Fibroblast of the aortic adventitia (primary cell): ENCODE measurements at regions not wholly inside any gene's neighbourhood (a gene's known extent, or its start where the extent isn't known, plus 50 kb on each side); places are given as distances from the start of the nearest gene placed in this dataset.
A peak's percentile ranks its signal among the peaks of the same experiment; 100 is the strongest.
"Not testable (repeated sequence)": the region's sequence is repeated elsewhere in the genome, so short reads cannot be mapped to it uniquely, and the experiment has no call there.

ENCODE experiments used
- DNase-seq: peaks from one replicate; pipeline ENCODE4 v3.0.0-alpha.2; 2010; ENCODE audit warnings: low read depth
- H3K4me3 ChIP-seq: 2 replicates; pipeline ENCODE4 v1.5.1; 2011; ENCODE audit warnings: low read depth, mild to moderate bottlenecking, control low read depth, low read length, moderate library complexity
- CTCF ChIP-seq: IDR thresholded peaks from 2 replicates; pipeline ENCODE4 v1.5.1; 2011; ENCODE audit warnings: mild to moderate bottlenecking, low read length, control low read depth, inconsistent platforms; ENCODE audit not compliant: insufficient read depth

GRCh38 chr4:31784558-31784957 is 1064.4 kb downstream of the PCDH7 start:
- no peak for TF ChIP-seq CTCF
- no peak for DNase-seq
- H3K4me3 ChIP-seq, result no peak overlapping the region

- TF ChIP-seq CTCF, result no peak
- DNase-seq, result no peak
- no peak overlapping the region for H3K4me3 ChIP-seq
Measured at GRCh38 chr4:31787701-31788100, 1067.5 kb downstream of the PCDH7 start.

DNA sequence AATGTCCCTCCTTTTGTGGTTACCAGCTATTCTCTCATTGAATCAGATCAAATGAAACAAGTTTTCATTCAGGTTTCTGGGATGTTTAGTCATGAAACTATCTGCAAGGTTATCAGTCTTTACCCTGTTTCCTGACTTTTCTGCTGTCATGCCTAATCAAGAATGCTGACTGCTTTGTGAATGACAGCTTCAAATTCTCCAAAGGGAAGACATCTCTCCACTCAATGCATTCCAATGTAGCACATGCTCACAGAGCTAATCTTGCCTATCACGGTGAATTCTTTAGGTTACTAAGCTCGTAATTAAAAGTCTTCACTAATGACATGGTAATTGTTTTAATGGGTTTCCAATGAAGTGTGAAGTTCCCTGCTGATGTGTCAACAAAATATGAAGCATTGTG is 1068.5 kb downstream of the PCDH7 start:
- TF ChIP-seq CTCF, result no peak
- DNase-seq, result no peak
- H3K4me3 ChIP-seq, result no peak overlapping the region

- no peak for DNase-seq
- TF ChIP-seq CTCF, result no peak
- no peak overlapping the region for H3K4me3 ChIP-seq
Measured at GRCh38 chr4:31791666-31792065, 1071.5 kb downstream of the PCDH7 start.

- no peak overlapping the region for H3K4me3 ChIP-seq
- DNase-seq, result no peak
- peak; percentile 38 for TF ChIP-seq CTCF
Measured at GRCh38 chr4:31793907-31794306, 1073.7 kb downstream of the PCDH7 start.

DNA sequence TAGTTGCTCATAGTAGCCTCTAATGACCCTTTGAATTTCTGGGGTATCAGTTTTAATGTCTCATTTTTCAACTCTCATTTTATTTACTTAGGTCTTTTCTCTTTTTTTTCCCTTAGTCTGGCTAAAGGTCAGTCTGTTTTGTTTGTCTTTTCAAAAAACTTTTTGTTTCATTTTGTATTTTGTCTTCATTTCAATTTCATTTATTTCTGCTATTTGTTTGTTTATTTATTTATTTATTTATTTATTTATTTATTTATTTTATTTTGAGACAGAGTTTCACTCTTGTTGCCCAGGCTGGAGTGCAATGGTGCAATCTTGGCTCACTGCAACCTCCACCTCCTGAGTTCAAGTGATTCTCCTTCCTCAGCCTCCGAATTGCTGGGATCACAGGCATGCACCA is 1076.9 kb downstream of the PCDH7 start:
- DNase-seq, H3K4me3 ChIP-seq: not testable (repeated sequence)

DNA sequence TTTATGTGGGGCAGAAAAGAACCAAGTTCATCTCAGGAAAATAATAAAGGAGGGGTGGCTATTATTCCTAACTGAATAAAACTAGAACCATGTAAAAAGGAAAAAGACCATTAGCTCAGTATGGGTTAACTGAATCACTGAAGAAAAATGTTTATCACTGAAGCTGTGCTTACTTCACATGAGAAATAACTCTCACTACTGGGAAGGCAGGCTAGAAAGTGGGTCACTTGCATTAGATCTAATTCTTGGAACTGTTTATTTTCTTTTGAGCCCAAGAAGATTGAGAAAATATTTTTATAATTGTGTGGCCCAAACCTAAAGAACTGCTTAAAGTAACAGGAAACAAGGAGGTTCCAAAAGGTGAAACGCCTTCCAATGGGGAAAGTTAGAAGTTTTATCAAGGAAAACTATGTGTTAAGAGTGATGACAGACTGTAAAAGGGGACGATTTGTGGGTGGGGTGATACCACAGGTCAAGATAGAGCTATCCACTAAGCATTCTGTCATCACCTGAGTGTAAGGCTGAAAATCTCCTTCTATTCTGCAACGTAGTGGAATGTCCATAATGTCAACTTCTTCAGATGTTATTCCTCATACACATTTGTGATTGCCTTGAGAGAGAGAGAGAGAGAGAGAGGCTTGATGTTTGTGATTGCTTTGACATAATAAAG is 1083.5 kb downstream of the PCDH7 start:
- H3K4me3 ChIP-seq, result no peak overlapping the region
- peak; percentile 19 for DNase-seq
- TF ChIP-seq CTCF, result no peak
